Non-pigmented ciliary epithelial cell (primary cell): ENCODE measurements at regions not wholly inside any gene's neighbourhood (a gene's known extent, or its start where the extent isn't known, plus 50 kb on each side); places are given as distances from the start of the nearest gene placed in this dataset.

ENCODE experiments used
- DNase-seq: peaks from one replicate; pipeline ENCODE4 v3.0.0-alpha.2; 2010; ENCODE audit warnings: low read depth

DNA sequence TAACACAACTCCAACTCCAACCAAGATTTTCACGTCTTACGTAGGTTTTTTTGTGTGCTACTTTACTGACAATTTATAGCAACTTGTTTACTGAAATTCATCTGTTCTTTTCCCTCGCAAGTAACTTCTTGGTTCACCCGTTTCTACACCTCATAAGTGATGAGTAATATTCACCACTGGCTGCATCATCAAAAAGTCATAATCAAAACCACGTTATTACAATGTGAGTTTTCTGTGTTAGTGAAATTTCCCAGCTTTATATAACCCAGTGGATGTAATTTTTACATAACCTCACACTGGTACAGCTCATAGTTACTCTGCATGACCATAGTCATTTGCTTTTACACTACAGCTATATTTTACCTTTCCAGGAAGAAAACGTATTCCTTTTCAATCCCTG, 401.1 kb upstream of the LYPLAL1 start:
- peak; percentile 40 for DNase-seq

DNA sequence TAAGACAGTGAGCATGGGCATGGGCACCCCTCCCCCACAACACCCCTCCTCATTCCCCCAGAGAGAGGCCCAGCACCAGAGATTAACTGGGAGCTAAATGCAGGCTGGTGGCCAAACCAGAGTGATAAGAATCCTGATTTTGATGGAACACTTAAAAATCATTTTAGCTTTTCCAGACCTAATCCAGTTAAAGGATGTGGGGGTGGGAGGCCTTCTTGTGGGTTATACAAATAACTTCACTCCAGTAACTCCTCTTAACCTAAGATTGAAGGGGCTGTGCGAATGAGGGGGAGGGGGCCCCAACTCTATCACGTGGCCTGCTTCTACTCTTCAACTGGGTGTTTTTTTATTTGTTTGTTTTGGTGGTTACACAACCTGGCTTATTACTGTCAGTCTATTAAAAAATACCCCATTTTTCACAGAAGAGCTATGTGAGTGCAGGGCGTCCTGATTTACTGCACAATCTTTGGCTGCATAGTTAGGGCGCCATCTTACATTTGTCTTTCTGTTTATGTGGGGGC, 398.1 kb upstream of the LYPLAL1 start:
- DNase-seq, result no peak

DNA sequence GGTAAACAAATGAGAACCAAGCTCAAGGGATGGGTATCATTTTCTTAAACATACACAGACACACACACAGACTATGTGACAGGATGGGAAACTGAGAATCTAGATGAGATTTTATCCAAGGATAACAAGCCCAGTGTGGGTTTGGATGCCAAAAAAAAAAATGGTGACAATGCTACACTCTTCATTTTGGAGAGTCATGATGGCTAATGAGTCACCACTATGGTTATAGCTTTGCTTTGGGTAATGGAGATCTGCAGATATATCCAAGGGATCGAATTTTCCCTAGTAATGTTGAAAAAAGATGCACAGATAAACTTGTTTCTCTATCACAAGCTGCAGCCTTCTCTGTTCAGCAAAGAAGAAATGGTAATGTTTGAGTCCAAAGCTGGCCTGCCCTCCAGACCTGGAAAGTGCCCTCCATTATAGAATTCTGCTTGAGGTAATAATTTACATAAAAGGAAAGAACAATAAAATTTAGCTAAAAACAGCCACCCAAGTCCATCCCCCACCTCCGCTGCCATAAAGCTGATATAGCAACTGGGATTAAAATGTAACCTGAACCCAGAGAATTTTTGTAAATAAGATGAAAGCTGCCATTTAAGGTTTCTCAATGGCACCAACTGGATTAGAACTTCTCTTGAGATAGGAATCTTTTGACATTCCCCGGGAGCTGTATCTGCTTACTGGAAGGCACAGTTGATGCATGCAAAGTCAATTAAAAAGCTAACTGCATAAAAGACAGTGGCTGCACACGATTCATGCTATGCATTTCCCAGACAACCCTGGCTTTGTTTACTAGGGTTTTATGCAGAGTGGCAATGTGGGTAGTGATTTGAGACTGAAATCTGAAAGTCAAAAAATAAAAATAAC, 395.2 kb upstream of the LYPLAL1 start:
- no peak for DNase-seq

DNA sequence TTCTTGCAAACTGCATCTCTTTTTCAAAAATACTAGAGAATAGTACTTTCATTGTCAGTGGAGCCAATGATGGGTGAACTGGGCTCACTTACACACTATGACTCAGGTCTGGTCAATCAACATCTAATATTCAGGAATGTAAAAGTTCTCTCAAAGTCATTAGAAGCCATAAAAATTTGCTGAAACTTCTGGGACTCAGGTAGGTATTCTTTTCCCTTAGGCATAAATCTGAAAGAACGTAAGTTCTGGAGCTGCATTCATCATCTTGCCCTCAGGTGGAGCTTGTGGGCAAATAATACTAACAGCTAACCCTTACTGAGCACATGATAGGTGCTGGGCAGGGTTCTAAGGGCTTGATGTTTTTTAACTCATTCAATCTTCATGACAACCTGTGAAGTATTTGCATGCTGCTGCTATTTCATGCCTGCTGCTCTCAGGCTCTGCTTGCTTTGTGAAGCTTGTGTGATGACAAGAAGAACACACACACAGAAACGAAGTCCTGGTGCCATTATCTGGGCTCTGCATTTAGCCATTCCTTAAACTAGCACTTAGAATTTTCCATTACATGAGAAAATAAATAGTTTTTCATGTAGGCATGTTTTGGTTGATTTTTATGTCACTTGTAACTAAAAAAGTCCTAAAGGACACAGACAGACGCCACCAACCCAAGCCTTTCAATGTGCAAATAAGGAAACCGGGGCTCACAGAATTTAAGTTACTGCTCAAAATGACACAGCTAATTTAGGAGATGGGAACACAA, 394.2 kb upstream of the LYPLAL1 start:
- no peak for DNase-seq

DNA sequence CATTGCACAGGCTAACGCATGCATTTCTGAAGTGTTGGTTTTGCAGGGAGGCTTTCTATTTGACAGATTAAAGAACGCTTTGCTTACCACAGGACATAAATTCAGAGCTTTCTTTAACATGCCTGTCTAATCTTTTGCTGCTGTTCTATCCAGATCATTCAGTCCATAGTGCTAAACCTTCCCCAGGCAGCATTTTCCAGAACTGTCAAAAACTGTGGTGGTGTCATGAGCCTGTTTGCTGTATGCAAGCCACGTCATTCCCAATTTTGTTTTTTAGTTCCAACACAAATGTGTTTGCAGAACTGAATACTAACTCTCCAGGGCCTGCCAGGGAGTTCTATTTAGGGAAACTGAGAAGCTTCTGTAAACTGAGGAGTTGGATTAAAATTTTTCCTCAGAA, 390.5 kb upstream of the LYPLAL1 start:
- no peak for DNase-seq

DNA sequence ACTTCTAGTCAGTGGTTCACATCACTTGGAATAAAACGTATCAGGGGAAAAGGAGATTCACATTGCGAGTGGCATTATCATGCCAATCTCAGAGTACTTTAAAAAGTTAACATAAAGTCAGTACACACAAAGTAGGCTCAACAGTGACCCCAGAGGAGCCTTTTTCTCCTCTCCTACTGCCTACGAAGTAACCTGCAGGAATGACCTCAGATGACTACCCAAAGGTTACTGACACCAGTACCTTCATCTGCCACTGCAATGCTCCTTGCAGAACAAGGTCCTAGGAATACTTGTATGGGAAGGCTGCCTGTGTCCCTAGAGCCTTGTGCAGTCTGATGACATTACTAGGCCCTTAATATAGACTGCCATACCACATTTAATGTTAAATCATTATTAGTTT, 389.8 kb upstream of the LYPLAL1 start:
- DNase-seq, result no peak

DNA sequence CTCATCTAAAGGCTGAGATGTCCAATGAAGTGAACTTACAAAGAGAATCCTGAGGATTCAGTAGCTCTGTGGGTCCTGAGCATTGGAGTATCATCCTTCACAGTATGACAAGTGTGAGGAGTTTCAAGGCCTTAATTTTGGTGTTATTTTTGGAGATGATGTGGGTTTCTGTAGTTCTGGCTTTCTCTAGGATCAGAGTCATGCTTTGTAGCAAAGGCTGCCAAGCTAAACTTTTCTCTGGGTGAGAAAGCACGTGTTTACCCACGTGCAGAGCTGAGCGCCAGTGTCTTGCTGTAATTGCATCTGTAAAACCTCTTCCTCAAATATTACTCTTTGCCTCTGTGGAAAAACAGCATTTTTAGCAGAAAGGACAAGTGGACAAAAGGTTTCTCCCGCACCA, 387.8 kb upstream of the LYPLAL1 start:
- DNase-seq, result no peak

DNA sequence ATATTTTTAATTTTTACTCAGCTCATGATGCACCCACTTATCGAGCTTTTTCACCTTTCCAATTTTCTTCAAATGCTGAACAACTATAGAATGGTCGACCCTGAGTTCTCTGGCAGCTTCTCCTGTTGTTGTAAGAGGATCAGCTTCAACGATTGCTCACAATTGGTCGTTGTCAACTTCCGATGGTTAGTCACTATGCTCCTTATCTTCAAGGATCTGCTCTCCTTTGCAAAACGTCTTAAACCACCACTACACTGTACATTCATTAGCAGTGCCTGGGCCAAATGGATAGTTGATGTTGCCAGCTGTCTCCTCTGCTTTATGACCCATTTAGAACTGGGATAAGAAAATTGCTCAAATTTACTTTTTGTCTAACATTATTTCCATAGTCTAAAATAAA, 385.9 kb upstream of the LYPLAL1 start:
- DNase-seq, result no peak

DNA sequence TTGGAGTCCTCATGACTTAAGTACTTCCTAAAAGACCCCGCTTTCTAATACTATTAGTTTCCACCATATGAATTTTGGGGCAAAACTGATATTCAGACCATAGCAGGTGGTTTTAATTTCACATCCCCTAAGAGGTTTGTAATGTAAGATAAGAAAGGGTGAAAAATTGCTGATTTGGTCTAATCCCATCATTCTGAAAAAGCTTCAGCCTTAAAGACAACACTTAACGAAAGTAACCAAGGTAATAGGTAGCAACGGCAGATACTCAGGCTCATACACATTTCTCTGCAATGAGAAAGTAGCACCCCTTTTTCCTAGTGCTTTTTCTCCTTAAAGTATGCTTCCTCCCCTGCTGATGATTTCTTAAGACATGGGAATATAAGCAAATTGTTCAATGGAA, 376.9 kb upstream of the LYPLAL1 start:
- DNase-seq, result no peak

DNA sequence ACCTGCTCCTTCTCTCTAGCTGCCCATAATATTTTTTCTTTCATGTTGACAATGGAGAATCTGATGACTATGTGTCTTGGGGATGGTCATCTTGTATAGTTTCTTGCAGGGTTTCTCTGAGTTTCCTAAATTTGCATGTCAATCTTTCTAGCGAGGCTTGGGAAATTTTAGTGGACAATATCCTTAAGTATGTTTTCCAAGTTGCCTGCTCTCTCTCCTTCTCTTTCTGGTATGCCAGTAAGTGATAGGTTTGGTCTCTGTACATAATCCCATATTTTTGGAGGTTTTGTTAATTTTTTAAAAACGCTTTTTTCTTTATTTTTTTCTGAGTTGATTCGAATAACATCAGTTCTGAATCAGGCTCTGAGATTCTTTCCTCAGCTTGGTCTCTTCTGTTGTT, 370.9 kb upstream of the LYPLAL1 start:
- DNase-seq, result no peak

DNA sequence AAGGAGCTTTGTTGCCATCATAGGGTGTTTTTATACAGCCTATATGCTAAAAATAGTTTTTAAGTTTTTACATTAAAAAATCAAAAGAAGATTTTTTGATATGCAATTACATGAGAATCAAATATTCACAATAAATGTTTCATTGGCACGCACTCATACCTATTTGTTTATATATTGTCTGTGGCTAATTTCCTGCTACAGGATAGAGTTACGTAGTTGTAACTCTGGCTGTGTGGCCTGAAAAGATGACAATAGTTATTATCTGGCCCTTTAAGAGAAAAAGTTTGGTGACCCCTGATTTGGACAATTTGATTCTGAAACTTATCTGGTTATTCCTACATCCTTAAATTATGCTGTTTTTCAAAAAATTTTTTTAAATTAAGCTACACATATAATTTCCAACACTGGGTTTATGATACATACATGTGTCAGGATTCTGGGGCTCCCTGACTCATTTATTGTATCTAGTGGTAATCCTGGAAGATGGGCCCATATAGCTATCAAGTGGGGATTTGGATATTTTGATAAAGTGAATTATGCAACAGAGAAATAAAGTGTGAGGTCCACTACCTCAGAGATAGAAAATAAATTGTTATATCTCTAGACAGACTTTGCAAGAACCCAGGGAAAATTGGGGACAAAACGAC, 370.2 kb upstream of the LYPLAL1 start:
- no peak for DNase-seq

DNA sequence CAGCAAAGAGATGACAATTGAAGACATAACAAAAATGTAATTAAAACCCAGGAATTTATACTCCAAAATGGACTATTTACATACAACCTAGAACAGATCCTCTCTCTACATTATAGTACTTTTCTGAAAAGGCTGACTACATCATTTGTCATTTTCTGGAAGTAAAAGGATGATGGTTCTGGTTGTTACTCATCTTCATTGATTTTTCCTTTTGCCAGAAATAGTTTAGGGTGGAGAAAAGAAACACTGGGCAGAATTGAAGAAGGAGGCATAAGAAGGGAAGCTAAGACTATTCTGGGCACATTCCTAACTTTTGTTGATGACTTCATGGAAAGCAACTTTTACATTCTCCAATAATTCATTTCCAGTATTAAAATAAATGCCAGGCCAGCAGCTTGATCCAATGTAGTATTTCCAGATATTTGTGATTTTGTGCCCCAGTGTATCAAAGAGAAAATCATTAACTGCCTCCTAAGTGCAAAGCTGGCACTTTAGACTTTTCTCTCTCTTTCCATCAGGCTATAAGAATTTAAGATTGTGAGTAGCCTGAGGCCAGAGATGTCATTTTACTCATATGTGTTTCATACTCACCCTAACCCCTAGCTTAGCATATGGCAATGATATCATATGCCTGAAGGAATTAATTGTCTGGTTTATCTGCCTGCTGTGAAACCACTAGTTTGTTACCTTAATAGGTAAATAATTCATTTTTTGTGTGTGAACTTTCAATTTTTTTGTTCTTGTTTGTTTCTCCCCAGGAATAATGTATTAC, 369.5 kb upstream of the LYPLAL1 start:
- no peak for DNase-seq

DNA sequence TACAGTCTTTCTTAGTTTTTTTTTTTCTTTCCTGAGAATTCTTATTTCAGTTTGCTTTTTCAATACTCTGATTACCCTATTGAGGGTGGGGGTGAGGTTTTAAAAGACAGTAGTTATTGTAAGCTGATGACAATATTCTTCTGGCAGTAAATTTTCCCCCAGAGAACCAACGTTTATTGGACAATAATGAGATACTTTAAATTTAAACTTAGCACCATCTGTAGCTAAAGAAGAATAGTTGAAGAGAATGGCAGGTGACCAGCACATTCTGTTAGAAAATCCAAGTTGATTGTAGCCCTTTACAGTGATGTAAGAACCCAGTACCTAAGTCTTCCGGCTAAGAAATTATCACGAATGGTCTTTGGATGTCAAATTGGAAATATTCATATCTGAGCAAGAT, 364.6 kb upstream of the LYPLAL1 start:
- no peak for DNase-seq

DNA sequence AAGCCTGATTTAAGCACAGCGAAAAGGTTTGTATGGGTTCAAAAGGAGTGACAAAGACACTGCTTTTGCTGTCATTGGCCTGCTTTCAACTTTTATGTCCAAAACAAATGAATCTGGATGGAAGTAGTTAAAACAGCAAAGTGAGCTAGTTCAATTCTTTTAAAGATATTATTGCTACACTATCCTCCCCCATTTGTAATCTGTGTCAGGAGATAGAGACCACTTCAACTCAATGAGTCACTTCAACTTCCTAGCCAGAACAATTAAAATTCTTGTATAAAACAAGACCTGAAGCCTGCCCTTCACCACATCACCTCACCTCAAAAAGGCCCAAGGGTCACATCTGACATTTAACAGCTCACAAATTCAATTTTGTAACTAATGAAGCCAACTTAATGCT, 364.1 kb upstream of the LYPLAL1 start:
- DNase-seq, result no peak

DNA sequence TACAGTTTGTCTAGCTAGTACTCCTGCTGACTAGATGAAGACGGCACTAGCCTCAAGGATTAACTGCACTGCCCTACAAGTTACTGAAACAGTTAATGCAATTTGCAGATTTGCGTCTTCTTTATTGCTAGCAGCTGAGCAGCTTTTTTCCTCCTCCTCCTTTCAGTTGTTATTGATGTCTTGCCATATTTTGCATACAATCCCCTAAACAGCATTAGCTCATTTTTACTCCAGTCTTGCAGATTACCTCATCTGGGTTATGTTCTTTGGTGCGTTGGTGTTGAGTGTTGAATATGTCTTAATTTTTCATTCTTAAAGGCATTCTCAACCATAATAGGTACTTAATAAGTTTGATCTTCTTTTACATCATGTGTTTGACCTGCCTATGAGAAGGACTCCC, 363.4 kb upstream of the LYPLAL1 start:
- no peak for DNase-seq

DNA sequence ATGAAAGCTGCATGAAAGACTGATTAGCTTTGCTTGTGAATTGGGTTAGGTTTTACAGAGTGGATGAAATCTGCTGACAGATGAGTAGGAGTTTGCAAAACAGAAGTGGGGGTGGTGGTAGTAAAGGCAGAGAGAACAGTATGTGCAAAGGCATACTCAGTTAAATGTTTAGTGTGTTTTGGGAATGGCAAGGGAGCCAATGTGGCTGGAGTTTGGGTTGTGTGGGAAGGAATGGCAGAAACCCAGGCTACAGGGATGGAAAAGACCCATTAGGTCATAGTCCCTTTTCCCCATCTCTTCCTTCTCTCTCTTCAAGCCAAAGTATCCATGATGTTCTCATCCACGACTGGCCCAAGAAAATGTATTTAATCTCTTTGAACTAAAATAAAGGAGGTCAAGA, 362.2 kb upstream of the LYPLAL1 start:
- no peak for DNase-seq

DNA sequence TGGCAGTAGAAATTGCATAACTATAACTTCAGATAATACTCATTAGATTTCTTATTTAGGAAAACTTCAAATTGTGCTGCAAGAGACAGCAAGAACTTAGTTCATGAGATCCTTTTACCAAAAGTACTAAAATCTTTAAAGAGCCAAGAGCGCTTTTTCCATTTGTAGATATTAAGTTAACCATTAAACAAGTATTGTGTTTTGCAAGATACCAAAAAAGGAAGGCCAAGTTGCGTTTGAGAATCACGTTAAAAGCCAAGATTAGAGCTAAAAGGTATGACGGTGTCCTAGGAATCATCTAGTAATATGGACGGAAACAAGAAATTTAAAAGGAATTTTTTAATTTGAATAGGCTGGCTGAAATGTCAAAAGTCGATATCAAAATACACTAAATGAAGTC, 361.3 kb upstream of the LYPLAL1 start:
- DNase-seq, result no peak

DNA sequence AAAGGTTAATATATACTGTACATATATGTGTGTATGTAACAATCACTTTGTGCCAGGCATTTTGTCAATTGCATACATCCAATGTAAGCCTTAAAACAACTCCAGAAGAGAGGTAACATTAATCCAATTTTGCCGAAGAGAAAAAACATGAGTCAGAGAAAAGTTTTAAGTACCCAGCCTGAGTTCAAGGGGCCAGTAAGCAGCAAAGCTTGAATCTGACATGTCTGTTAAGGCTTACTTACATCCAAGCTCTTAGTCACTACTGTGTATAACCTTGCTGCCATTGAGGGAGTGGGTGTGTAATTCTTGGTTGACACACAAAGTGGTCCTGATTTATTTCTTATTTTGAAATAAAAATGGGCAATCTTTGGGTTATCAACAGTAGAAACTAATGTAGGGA, 360.4 kb upstream of the LYPLAL1 start:
- DNase-seq, result no peak

DNA sequence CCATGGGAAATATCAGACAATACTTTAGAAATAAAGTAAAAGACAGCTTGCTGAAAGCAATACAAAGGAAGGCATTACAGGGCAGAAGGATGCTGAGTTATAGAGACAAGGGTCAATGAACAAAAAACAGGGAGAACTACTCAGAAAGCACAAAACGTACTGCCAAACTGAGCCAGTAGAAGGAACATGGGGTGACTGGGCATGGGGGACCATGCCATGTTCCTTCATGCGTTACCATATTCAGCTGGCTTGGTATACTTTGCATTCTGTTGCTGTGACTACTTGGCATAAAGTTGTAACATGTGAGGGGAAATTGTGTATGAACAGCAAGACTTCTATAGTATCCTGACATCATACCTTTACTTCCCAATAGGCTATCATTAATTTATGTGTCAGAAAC, 358.6 kb upstream of the LYPLAL1 start:
- no peak for DNase-seq

DNA sequence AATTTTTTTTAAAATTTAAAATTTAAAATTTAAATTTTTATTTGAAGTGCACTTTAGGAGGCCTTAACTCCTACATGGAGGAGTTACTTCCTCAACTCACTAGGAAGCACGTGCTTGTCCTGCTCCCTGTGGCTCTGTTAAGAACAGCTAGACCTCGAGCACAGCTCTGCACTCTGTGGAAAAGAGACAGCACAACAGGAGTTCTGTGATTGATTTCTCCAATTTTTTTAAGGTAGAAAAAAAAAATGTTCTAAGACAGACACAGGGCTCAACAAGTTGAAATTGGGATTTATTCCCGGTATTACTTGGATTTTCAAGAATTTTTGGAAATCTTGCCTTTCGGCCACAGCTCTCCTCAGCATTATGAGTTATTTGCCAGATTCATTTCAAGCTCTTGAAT, 356.6 kb upstream of the LYPLAL1 start:
- DNase-seq, result no peak

DNA sequence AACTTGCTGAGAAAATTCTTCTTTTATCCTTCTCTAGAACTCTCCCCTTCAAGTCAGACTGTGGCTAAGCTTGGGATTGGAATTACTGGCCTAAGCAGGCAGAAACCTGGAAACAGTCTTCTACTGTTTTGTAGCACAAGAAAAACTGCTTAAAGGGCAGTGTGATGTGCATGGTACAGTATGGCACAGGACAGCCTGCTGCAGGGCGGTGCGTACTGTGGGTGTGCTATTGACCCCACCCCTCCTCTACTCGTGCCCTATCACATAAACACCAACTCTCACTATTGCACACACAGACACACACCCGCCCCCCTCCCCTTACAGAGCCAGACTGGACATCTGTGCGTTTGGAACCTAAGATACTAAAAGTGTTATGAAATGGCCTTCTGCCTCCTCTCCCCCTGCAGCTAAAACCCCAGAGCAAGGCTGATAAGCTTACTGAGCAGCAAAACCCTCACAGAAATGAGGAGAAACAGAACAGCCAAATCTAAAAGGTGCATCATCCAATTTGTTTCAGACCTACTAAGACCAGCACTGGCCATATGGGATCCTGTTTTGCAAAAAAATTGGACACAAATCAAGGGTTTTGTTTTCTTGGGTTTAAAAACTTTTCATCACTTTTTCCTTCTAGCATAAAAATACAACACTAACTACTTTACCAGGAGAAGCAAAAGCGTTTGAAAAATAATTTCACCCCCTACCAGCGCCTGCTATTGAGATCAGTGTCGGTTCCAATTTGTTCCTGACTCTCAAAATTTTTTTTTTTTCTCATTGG, 355.8 kb upstream of the LYPLAL1 start:
- DNase-seq, result no peak
